CD4-positive, alpha-beta T cell (primary cell): ENCODE measurements at regions not wholly inside any gene's neighbourhood (a gene's known extent, or its start where the extent isn't known, plus 50 kb on each side); places are given as distances from the start of the nearest gene placed in this dataset.

ENCODE experiments used
- ATAC-seq: fragments of 200-7000 bp; cut with Tn5 transposase; one replicate; pipeline ENCODE4 v1.10.0; 2022; ENCODE audit warnings: mild to moderate bottlenecking; ENCODE audit not compliant: poor library complexity
- CTCF ChIA-PET: fragments of 350-600 bp; sonication (Branson Sonifier 250); formaldehyde crosslinking; loops from one replicate; lab custom pipeline; 2021; ENCODE audit warnings: antibody characterized with exemption, inconsistent platforms; lab: Charles Lee
- POLR2A ChIA-PET: fragments of 350-600 bp; sonication (Branson Sonifier 250); formaldehyde crosslinking; loops from one replicate; lab custom pipeline; 2021; ENCODE audit warnings: antibody characterized with exemption, inconsistent platforms; lab: Charles Lee
- DNase-seq, 14 experiments: peaks; one replicate each; pipeline ENCODE4 v3.0.0-alpha.2; 2013 to 2020; ENCODE audit warnings: mixed read lengths in 2 of 14
- H3K27ac ChIP-seq, 2 donors: one replicate each; pipeline versions ENCODE4 v1.5.1 to v1.7.0; 2013; ENCODE audit warnings: low read length in 2 of 2, low read depth in 1 of 2, mild to moderate bottlenecking in 1 of 2
- H3K27me3 ChIP-seq, 2 experiments: 1 replicate in 1 of 2; 2 replicates in 1 of 2; pipeline versions ENCODE4 v1.6.1 to v1.7.0; 2013; ENCODE audit warnings: low read length in 2 of 2, control low read depth in 1 of 2, mild to moderate bottlenecking in 1 of 2, moderate library complexity in 1 of 2; ENCODE audit not compliant: insufficient read depth in 2 of 2, control insufficient read depth in 1 of 2
- H3K36me3 ChIP-seq: one replicate; pipeline ENCODE4 v1.6.1; 2013; ENCODE audit warnings: low read length, control low read depth; ENCODE audit not compliant: insufficient read depth
- H3K4me1 ChIP-seq: one replicate; pipeline ENCODE4 v1.6.1; 2013; ENCODE audit warnings: low read length, control low read depth; ENCODE audit not compliant: insufficient read depth
- H3K4me3 ChIP-seq: one replicate; pipeline ENCODE4 v1.5.1; 2013; ENCODE audit warnings: mild to moderate bottlenecking, low read length, moderate library complexity
- H3K9me3 ChIP-seq, 2 experiments: 1 replicate in 1 of 2; 2 replicates in 1 of 2; pipeline versions ENCODE4 v1.6.1 to v1.7.0; 2013; ENCODE audit warnings: low read length in 2 of 2, mild to moderate bottlenecking in 2 of 2, control low read depth in 1 of 2, moderate library complexity in 1 of 2; ENCODE audit not compliant: control insufficient read depth in 1 of 2, insufficient read depth in 1 of 2
- H3K27ac Mint-ChIP-seq: one replicate; pipeline ENCODE4 v1.8.0; 2020; ENCODE audit warnings: mixed read lengths
- H3K27me3 Mint-ChIP-seq: one replicate; pipeline ENCODE4 v1.8.0; 2021; ENCODE audit warnings: mixed read lengths
- H3K36me3 Mint-ChIP-seq: one replicate; pipeline ENCODE4 v1.8.0; 2021; ENCODE audit warnings: low read depth, mixed read lengths
- H3K4me1 Mint-ChIP-seq: one replicate; pipeline ENCODE4 v1.8.0; 2021; ENCODE audit warnings: low read depth, mixed read lengths
- H3K4me3 Mint-ChIP-seq: one replicate; pipeline ENCODE4 v1.8.0; 2020; ENCODE audit warnings: mild to moderate bottlenecking, mixed read lengths
- H3K9me3 Mint-ChIP-seq: one replicate; pipeline ENCODE4 v1.8.0; 2020; ENCODE audit warnings: mixed read lengths
- CTCF ChIP-seq: fragments of 200-600 bp; IDR thresholded peaks from one replicate; pipeline ENCODE4 v1.8.0; 2022; ENCODE audit warnings: antibody characterized with exemption, mild to moderate bottlenecking
- intact Hi-C, 2 experiments: fragments of 100-400 bp; cut with DNase I in 1 of 2; cut with micrococcal nuclease in 1 of 2; formaldehyde crosslinking; loops; one replicate each; pipeline versions ENCODE4 v1.15.1 to v1.9.0; 2023 to 2025; cut with DNase I, micrococcal nuclease

GRCh38 chr11:71311176-71311925 is 59.0 kb upstream of the SHANK2 start:
- no peak overlapping the region for H3K27ac Mint-ChIP-seq
- ChIA-PET POLR2A (no interaction called here), CTCF (no interaction called here)
- H3K4me1 Mint-ChIP-seq = no peaks in the 10 kb centered on the region
- Histone ChIP-seq H3K27ac (no peak overlapping the region), H3K4me3 (no peak overlapping the region), H3K9me3 (peaks cover 3 to 12% of the 10 kb centered on the region in 2 experiments), H3K4me1 (no peaks in the 10 kb centered on the region), H3K27me3 (peaks cover 0 to 4% of the 10 kb centered on the region in 2 experiments), H3K36me3 (no peaks in the 10 kb centered on the region)
- intact Hi-C loops = no loop called here
- ATAC-seq (no peak), DNase-seq (no peak)
- TF ChIP-seq CTCF = no peak
- no peaks in the 10 kb centered on the region for H3K27me3 Mint-ChIP-seq
- no peak overlapping the region for H3K4me3 Mint-ChIP-seq
- peaks cover 2% of the 10 kb centered on the region for H3K9me3 Mint-ChIP-seq
- H3K36me3 Mint-ChIP-seq = no peaks in the 10 kb centered on the region

DNA sequence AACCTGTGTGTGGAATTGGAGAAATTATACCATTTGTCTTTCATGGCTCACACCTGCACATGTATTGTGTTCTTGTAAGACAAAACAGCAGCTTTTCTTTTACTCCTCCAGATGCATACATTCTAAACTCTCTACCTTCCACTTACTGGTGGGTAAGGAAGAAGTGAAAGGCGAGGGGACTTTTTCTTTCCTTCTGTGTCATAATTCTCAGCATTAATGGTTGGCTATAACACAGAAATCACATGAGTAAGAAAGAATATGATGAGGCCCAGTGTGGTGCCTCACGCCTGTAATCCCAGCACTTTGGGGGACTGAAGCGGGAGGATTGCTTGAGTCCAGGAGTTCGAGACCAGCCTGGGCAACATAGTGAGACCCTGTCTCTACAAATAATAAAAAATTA is 57.8 kb upstream of the SHANK2 start:
- intact Hi-C loops = no loop called here
- ChIA-PET POLR2A (no interaction called here), CTCF (no interaction called here)
- no peaks in the 10 kb centered on the region for H3K27me3 Mint-ChIP-seq
- DNase-seq = no peak
- no peaks in the 10 kb centered on the region for H3K4me1 ChIP-seq
- H3K36me3 Mint-ChIP-seq = no peaks in the 10 kb centered on the region
- ATAC-seq = no peak
- TF ChIP-seq CTCF = no peak
- no peaks in the 10 kb centered on the region for H3K36me3 ChIP-seq
- peaks cover 0 to 12% of the 10 kb centered on the region in 2 experiments for H3K9me3 ChIP-seq
- H3K4me3 Mint-ChIP-seq = no peak overlapping the region
- no peak overlapping the region for H3K27ac Mint-ChIP-seq
- no peak overlapping the region for H3K27ac ChIP-seq
- peaks cover 0 to 4% of the 10 kb centered on the region in 2 experiments for H3K27me3 ChIP-seq
- H3K4me1 Mint-ChIP-seq = no peaks in the 10 kb centered on the region
- peaks cover 2% of the 10 kb centered on the region for H3K9me3 Mint-ChIP-seq
- no peak overlapping the region for H3K4me3 ChIP-seq

GRCh38 chr11:71309611-71310010 is 57.2 kb upstream of the SHANK2 start:
- ChIA-PET CTCF (no interaction called here), POLR2A (no interaction called here)
- no peaks in the 10 kb centered on the region for H3K4me1 Mint-ChIP-seq
- ATAC-seq (no peak), DNase-seq (no peak)
- no peak overlapping the region for H3K4me3 ChIP-seq
- H3K36me3 ChIP-seq = no peaks in the 10 kb centered on the region
- peaks cover under 1% of the 10 kb centered on the region for H3K9me3 Mint-ChIP-seq
- no peak overlapping the region for H3K27ac ChIP-seq
- no peak overlapping the region for H3K4me3 Mint-ChIP-seq
- intact Hi-C loops = no loop called here
- TF ChIP-seq CTCF = no peak
- H3K27me3 Mint-ChIP-seq = no peaks in the 10 kb centered on the region
- no peak overlapping the region for H3K27ac Mint-ChIP-seq
- H3K36me3 Mint-ChIP-seq = no peaks in the 10 kb centered on the region
- H3K4me1 ChIP-seq = no peaks in the 10 kb centered on the region
- peaks cover 0 to 4% of the 10 kb centered on the region in 2 experiments for H3K27me3 ChIP-seq
- H3K9me3 ChIP-seq = peaks cover 0 to 12% of the 10 kb centered on the region in 2 experiments
